Neural progenitor cell (in vitro differentiated cells): ENCODE measurements at regions not wholly inside any gene's neighbourhood (a gene's known extent, or its start where the extent isn't known, plus 50 kb on each side); places are given as distances from the start of the nearest gene placed in this dataset.
"Not testable (repeated sequence)": the region's sequence is repeated elsewhere in the genome, so short reads cannot be mapped to it uniquely, and the experiment has no call there.

Source experiments
- DNase-seq: peaks from one replicate; pipeline ENCODE4 v3.0.0-alpha.2; 2016; ENCODE audit warnings: low spot score
- H2AFZ ChIP-seq: fragments of 200-600 bp; sonication (generic); replicated peaks from 2 replicates; pipeline ENCODE4 v1.6.1; 2016; ENCODE audit warnings: antibody characterized with exemption
- H3F3A ChIP-seq: fragments of 200-600 bp; sonication (generic); 2 replicates; pipeline ENCODE4 v1.6.1; 2016; ENCODE audit warnings: antibody characterized with exemption, low read depth
- H3K27ac ChIP-seq: fragments of 200-600 bp; sonication (generic); 2 replicates; pipeline ENCODE4 v1.5.1; 2016; ENCODE audit warnings: mild to moderate bottlenecking
- H3K27me3 ChIP-seq: fragments of 200-600 bp; sonication (generic); 2 replicates; pipeline ENCODE4 v1.6.1; 2016; ENCODE audit warnings: mild to moderate bottlenecking, moderate library complexity
- H3K36me3 ChIP-seq: fragments of 200-600 bp; sonication (generic); 2 replicates; pipeline ENCODE4 v1.5.1; 2016
- H3K4me1 ChIP-seq: fragments of 200-600 bp; sonication (generic); 2 replicates; pipeline ENCODE4 v1.6.1; 2016; ENCODE audit warnings: mixed run types
- H3K4me2 ChIP-seq: fragments of 200-600 bp; sonication (generic); 2 replicates; pipeline ENCODE4 v1.6.1; 2016
- H3K4me3 ChIP-seq: fragments of 200-600 bp; sonication (generic); 2 replicates; pipeline ENCODE4 v1.5.1; 2016
- H3K79me2 ChIP-seq: fragments of 200-600 bp; sonication (generic); 2 replicates; pipeline ENCODE4 v1.6.1; 2016; ENCODE audit warnings: low read depth
- H3K9ac ChIP-seq: fragments of 200-600 bp; sonication (generic); 2 replicates; pipeline ENCODE4 v1.6.1; 2016
- H3K9me3 ChIP-seq: fragments of 200-600 bp; sonication (generic); 2 replicates; pipeline ENCODE4 v1.5.1; 2016; ENCODE audit warnings: low read depth
- H4K20me1 ChIP-seq: fragments of 200-600 bp; sonication (generic); 2 replicates; pipeline ENCODE4 v1.6.1; 2016; ENCODE audit warnings: low read depth
- H3K27ac Mint-ChIP-seq: 3 replicates; pipeline ENCODE4 v1.8.0; 2021; ENCODE audit warnings: mixed read lengths
- H3K27me3 Mint-ChIP-seq: 2 replicates; pipeline ENCODE4 v1.8.0; 2022; ENCODE audit warnings: low read depth, mild to moderate bottlenecking, inconsistent platforms, moderate library complexity, mixed read lengths; ENCODE audit not compliant: insufficient read depth
- H3K36me3 Mint-ChIP-seq: 3 replicates; pipeline ENCODE4 v1.8.0; 2021; ENCODE audit warnings: mixed read lengths
- H3K4me1 Mint-ChIP-seq: 3 replicates; pipeline ENCODE4 v1.8.0; 2021; ENCODE audit warnings: mixed read lengths
- H3K4me3 Mint-ChIP-seq: 3 replicates; pipeline ENCODE4 v1.8.0; 2021; ENCODE audit warnings: mild to moderate bottlenecking, moderate library complexity, mixed read lengths
- H3K9me3 Mint-ChIP-seq: 3 replicates; pipeline ENCODE4 v1.8.0; 2020; ENCODE audit warnings: mixed read lengths
- EZH2 ChIP-seq: fragments of 200-600 bp; sonication (generic); IDR thresholded peaks from 2 replicates; pipeline ENCODE4 v1.6.1; 2017; ENCODE audit warnings: antibody characterized with exemption, mild to moderate bottlenecking, moderate library complexity
- EZH2phosphoT487 ChIP-seq: fragments of 200-600 bp; sonication (generic); IDR thresholded peaks from 2 replicates; pipeline ENCODE4 v1.6.1; 2017; ENCODE audit warnings: antibody characterized with exemption
- TF ChIP-seq, protein P1 (sequence below): fragments of 200-600 bp; sonication (generic); IDR thresholded peaks from 2 replicates; pipeline ENCODE4 v1.5.1; 2017; ENCODE audit warnings: antibody characterized with exemption, mild to moderate bottlenecking

DNA sequence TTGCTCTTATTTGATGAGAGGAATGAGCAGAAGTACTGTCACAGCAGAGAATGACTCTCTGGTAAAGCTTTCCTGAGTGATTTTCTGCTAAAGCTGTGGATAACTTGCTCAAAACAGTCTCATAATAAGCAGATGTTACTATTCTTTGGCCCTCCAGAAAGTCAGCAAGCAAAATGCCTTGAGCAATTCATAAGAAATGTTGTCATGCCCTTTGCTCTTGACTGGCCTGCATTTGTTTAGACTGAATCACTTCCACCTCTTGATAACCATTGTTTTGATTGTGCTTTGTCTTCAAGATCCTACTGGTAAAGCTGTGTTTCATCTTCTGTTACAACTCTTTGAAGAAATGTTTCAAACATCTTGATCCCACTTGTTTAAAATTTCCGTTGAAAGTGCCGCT, 457.9 kb upstream of the FOXG1 start:
- H3K27ac ChIP-seq = no peak overlapping the region
- no peak for DNase-seq
- H2AFZ ChIP-seq = peak overlapping the region; percentile 89
- peaks cover 14% of the 10 kb centered on the region for H3K4me1 Mint-ChIP-seq
- no peak overlapping the region for H3K4me2 ChIP-seq
- H3K9ac ChIP-seq = no peak overlapping the region
- H3K79me2 ChIP-seq = no peaks in the 10 kb centered on the region
- H3K36me3 ChIP-seq = no peaks in the 10 kb centered on the region
- H4K20me1 ChIP-seq = no peaks in the 10 kb centered on the region
- H3K27me3 Mint-ChIP-seq = no peaks in the 10 kb centered on the region
- no peaks in the 10 kb centered on the region for H3F3A ChIP-seq
- H3K27ac Mint-ChIP-seq = peak overlapping the region; percentile 11
- H3K9me3 ChIP-seq = no peaks in the 10 kb centered on the region
- H3K9me3 Mint-ChIP-seq = peaks cover 3% of the 10 kb centered on the region
- no peaks in the 10 kb centered on the region for H3K36me3 Mint-ChIP-seq
- H3K4me3 ChIP-seq = no peak overlapping the region
- no peak overlapping the region for H3K4me3 Mint-ChIP-seq
- H3K4me1 ChIP-seq = peaks cover 4% of the 10 kb centered on the region
- TF ChIP-seq EZH2phosphoT487 (no peak), EZH2 (no peak)
- TF ChIP-seq, protein P1, sequence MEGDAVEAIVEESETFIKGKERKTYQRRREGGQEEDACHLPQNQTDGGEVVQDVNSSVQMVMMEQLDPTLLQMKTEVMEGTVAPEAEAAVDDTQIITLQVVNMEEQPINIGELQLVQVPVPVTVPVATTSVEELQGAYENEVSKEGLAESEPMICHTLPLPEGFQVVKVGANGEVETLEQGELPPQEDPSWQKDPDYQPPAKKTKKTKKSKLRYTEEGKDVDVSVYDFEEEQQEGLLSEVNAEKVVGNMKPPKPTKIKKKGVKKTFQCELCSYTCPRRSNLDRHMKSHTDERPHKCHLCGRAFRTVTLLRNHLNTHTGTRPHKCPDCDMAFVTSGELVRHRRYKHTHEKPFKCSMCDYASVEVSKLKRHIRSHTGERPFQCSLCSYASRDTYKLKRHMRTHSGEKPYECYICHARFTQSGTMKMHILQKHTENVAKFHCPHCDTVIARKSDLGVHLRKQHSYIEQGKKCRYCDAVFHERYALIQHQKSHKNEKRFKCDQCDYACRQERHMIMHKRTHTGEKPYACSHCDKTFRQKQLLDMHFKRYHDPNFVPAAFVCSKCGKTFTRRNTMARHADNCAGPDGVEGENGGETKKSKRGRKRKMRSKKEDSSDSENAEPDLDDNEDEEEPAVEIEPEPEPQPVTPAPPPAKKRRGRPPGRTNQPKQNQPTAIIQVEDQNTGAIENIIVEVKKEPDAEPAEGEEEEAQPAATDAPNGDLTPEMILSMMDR = no peak
- H3K27me3 ChIP-seq = no peaks in the 10 kb centered on the region

GRCh38 chr14:28317890-28318675, 448.5 kb upstream of the FOXG1 start:
- not testable (repeated sequence) for H3K27ac Mint-ChIP-seq
- H3K4me2 ChIP-seq = peak overlapping the region; percentile 7

GRCh38 chr14:28321475-28322244, 444.9 kb upstream of the FOXG1 start:
- Histone ChIP-seq H3K79me2 (no peaks in the 10 kb centered on the region), H3K4me3 (no peak overlapping the region), H2AFZ (no peak overlapping the region), H4K20me1 (no peaks in the 10 kb centered on the region), H3K4me1 (peaks cover 20% of the 10 kb centered on the region), H3K9me3 (no peaks in the 10 kb centered on the region), H3K9ac (no peak overlapping the region), H3K36me3 (no peaks in the 10 kb centered on the region), H3K27ac (no peak overlapping the region), H3K27me3 (no peaks in the 10 kb centered on the region), H3F3A (no peaks in the 10 kb centered on the region), H3K4me2 (no peak overlapping the region)
- no peak for DNase-seq
- Mint-ChIP-seq H3K9me3 (peaks cover 6% of the 10 kb centered on the region), H3K4me1 (peaks cover 37% of the 10 kb centered on the region), H3K27me3 (no peaks in the 10 kb centered on the region), H3K27ac (peak overlapping the region; percentile 29), H3K36me3 (peaks cover 2% of the 10 kb centered on the region), H3K4me3 (no peak overlapping the region)
- TF ChIP-seq EZH2phosphoT487 (no peak), EZH2 (no peak)
- TF ChIP-seq, protein P1 = no peak

More at GRCh38 chr14:28317890-28318675, 448.5 kb upstream of the FOXG1 start:
- not testable (repeated sequence) for H3K27ac ChIP-seq, H3F3A ChIP-seq, H3K79me2 ChIP-seq, H3K9me3 Mint-ChIP-seq, H3K9me3 ChIP-seq, H3K4me3 Mint-ChIP-seq, H3K36me3 ChIP-seq, H3K27me3 Mint-ChIP-seq, H3K4me1 ChIP-seq, H3K9ac ChIP-seq, DNase-seq, H4K20me1 ChIP-seq, H3K27me3 ChIP-seq, H3K36me3 Mint-ChIP-seq
- Histone ChIP-seq H3K4me3 (peak overlapping the region; percentile 28), H2AFZ (peak overlapping the region; percentile 72)
- H3K4me1 Mint-ChIP-seq = peaks cover 23% of the 10 kb centered on the region

GRCh38 chr14:28323366-28323765, 443.2 kb upstream of the FOXG1 start:
- DNase-seq = no peak
- H3K36me3 Mint-ChIP-seq = peaks cover 1% of the 10 kb centered on the region
- Histone ChIP-seq H4K20me1 (no peaks in the 10 kb centered on the region), H2AFZ (no peak overlapping the region), H3K36me3 (no peaks in the 10 kb centered on the region), H3K27ac (no peak overlapping the region), H3K79me2 (no peaks in the 10 kb centered on the region), H3K4me1 (peaks cover 20% of the 10 kb centered on the region), H3K9ac (no peak overlapping the region), H3K4me2 (peak overlapping the region; percentile 32), H3K4me3 (no peak overlapping the region), H3F3A (no peaks in the 10 kb centered on the region), H3K27me3 (no peaks in the 10 kb centered on the region), H3K9me3 (no peaks in the 10 kb centered on the region)
- peaks cover 37% of the 10 kb centered on the region for H3K4me1 Mint-ChIP-seq
- peak overlapping the region; percentile 20 for H3K27ac Mint-ChIP-seq
- no peaks in the 10 kb centered on the region for H3K27me3 Mint-ChIP-seq
- H3K9me3 Mint-ChIP-seq = peaks cover 4% of the 10 kb centered on the region
- no peak for TF ChIP-seq EZH2
- TF ChIP-seq, protein P1 = no peak
- TF ChIP-seq EZH2phosphoT487 = no peak
- H3K4me3 Mint-ChIP-seq = no peak overlapping the region
